ENCODE measurements at regions not wholly inside any gene's neighbourhood (a gene's known extent, or its start where the extent isn't known, plus 50 kb on each side); places are given as distances from the start of the nearest gene placed in this dataset.

GRCh38 chr9:105860516-105860915 is 166.2 kb downstream of the TMEM38B start:
- ChIA-PET CTCF (ENCODE audit: partially characterized antibody) (interaction anchor here (1.5 kb wide), 1 partner anchor 19 kb away, joined by 3 read pairs; no protein-coding TSS in a partner anchor), POLR2A (ENCODE audit: partially characterized antibody) (no interaction called here)
- no peak overlapping the region for H3K4me2 ChIP-seq (ENCODE audit: insufficient read depth in 1 of 2, low read depth in 2 of 2, low read length in 2 of 2)
- H3K79me2 ChIP-seq (ENCODE audit: control insufficient read depth in 1 of 2, insufficient read depth in 2 of 2, low read length in 2 of 2), result no peaks in the 10 kb centered on the region
- no peaks in the 10 kb centered on the region for H4K20me1 ChIP-seq (replicated peaks in 1 of 2; ENCODE audit: control insufficient read depth in 1 of 2, insufficient read depth in 2 of 2, low read length in 2 of 2)
- peaks cover 3% of the 10 kb centered on the region; the same call in 1 of the 2 replicates for H3K23me2 ChIP-seq (ENCODE audit: low read depth, low read length)
- no peak overlapping the region for H3K4me3 ChIP-seq (ENCODE audit: extremely low read depth in 1 of 4, insufficient read depth in 2 of 4, low read depth in 3 of 4, low read length in 4 of 4)
- no peak overlapping the region for H2AK5ac ChIP-seq (ENCODE audit: low read depth, low read length)
- no peak overlapping the region for H2BK15ac ChIP-seq (ENCODE audit: low read length)
- H3K9me3 ChIP-seq (ENCODE audit: insufficient read depth in 2 of 2, low read depth in 1 of 2, low read length in 1 of 2), result no peaks in the 10 kb centered on the region
- no peak overlapping the region for H3K18ac ChIP-seq (ENCODE audit: extremely low read depth, low read length)
- no peak overlapping the region for H4K8ac ChIP-seq (ENCODE audit: extremely low read depth, insufficient read depth, low read length)
- no peak for DNase-seq (ENCODE audit: low read depth in 1 of 2, low spot score in 2 of 2)
- H3K27me3 ChIP-seq (replicated peaks in 1 of 4; ENCODE audit: control insufficient read depth in 3 of 4, extremely low read depth in 1 of 4, insufficient read depth in 3 of 4, low read length in 3 of 4), result peaks cover 0 to 1% (median 0%) of the 10 kb centered on the region in 4 experiments; a peak in 1 of 7 replicates
- TF ChIP-seq FOSL1 (IDR thresholded peaks at IDR 0.05; ENCODE audit: insufficient read depth, low read depth, low read length) (no peak), TCF12 (IDR thresholded peaks at IDR 0.05; ENCODE audit: low read depth, low read length) (no peak), HDAC2 (IDR thresholded peaks at IDR 0.05; ENCODE audit: borderline replicate concordance in 1 of 2, low read depth in 2 of 2, low read length in 2 of 2) (no peak), KDM1A (IDR thresholded peaks at IDR 0.05; ENCODE audit: borderline replicate concordance, low read length) (no peak), BACH1 (IDR thresholded peaks at IDR 0.05; ENCODE audit: low read length) (no peak), SP4 (IDR thresholded peaks at IDR 0.05; ENCODE audit: low read length) (no peak), CBX5 (IDR thresholded peaks at IDR 0.05; ENCODE audit: low read depth, low read length) (no peak), SAP30 (IDR thresholded peaks at IDR 0.05; ENCODE audit: insufficient read depth, insufficient replicate concordance, low read length) (no peak), SIRT6 (IDR thresholded peaks at IDR 0.05; ENCODE audit: low read length) (no peak)
- no peaks in the 10 kb centered on the region for H3K4me1 ChIP-seq (replicated peaks in 1 of 4; ENCODE audit: control insufficient read depth in 3 of 4, insufficient read depth in 4 of 4, low read length in 3 of 4)
- H2BK5ac ChIP-seq (ENCODE audit: low read depth, low read length), result no peak overlapping the region
- no peak overlapping the region for H4K91ac ChIP-seq (replicated peaks; ENCODE audit: insufficient read length, low read length)
- no peak overlapping the region for H3K4ac ChIP-seq (replicated peaks; ENCODE audit: insufficient read length, low read depth, low read length)
- no peak overlapping the region for H2BK20ac ChIP-seq (ENCODE audit: low read length)
- H3K56ac ChIP-seq (replicated peaks; ENCODE audit: insufficient read length, low read depth, low read length), result no peak overlapping the region
- no peak overlapping the region for H3K14ac ChIP-seq (ENCODE audit: insufficient read length)
- H3K36me3 ChIP-seq (ENCODE audit: control insufficient read depth in 2 of 4, insufficient read depth in 4 of 4, low read length in 3 of 4), result no peaks in the 10 kb centered on the region
- no peak overlapping the region for H2BK120ac ChIP-seq (replicated peaks; ENCODE audit: low read depth, low read length)
- no peaks in the 10 kb centered on the region for H3K79me1 ChIP-seq (ENCODE audit: low read depth, low read length)
- H3K23ac ChIP-seq (ENCODE audit: insufficient read length), result no peak overlapping the region
- no peak for FAIRE-seq
- 75% methylated on average over 2 of the region's 2 CpGs; no CpG with 5 or more reads in 1 of the 2 experiments for WGBS, 2 experiments (ENCODE audit: extremely low coverage in 1 of 2, insufficient coverage in 1 of 2, insufficient read length in 1 of 2, insufficient replicate concordance in 2 of 2, low coverage in 1 of 2, low lambda C conversion rate in 2 of 2, missing lambda C conversion rate in 1 of 2)
- H2BK12ac ChIP-seq (ENCODE audit: low read depth, low read length), result no peak overlapping the region
- H3K9ac ChIP-seq (replicated peaks in 1 of 4; ENCODE audit: extremely low read depth in 1 of 4, low read depth in 3 of 4, low read length in 3 of 4), result no peak overlapping the region
- H2AFZ ChIP-seq (ENCODE audit: low read length), result no peak overlapping the region
- no peak overlapping the region for H4K5ac ChIP-seq (ENCODE audit: insufficient read length, low read depth, low read length)
- H3K27ac ChIP-seq (ENCODE audit: low read depth, low read length), result no peak overlapping the region

All from H1 (cell line).